Endothelial cell (in vitro differentiated cells): ENCODE measurements at regions not wholly inside any gene's neighbourhood (a gene's known extent, or its start where the extent isn't known, plus 50 kb on each side); places are given as distances from the start of the nearest gene placed in this dataset.

Experiments
- DNase-seq: peaks from one replicate; pipeline ENCODE4 v3.0.0; 2021; ENCODE audit warnings: low spot score
- H3K27ac Mint-ChIP-seq: one replicate; pipeline ENCODE4 v1.8.0; 2021; ENCODE audit warnings: mixed read lengths, inconsistent platforms; ENCODE audit not compliant: unreplicated experiment
- H3K27me3 Mint-ChIP-seq: one replicate; pipeline ENCODE4 v1.8.0; 2021; ENCODE audit warnings: mild to moderate bottlenecking, moderate library complexity, mixed read lengths, inconsistent platforms; ENCODE audit not compliant: unreplicated experiment
- H3K36me3 Mint-ChIP-seq: one replicate; pipeline ENCODE4 v1.8.0; 2021; ENCODE audit warnings: mild to moderate bottlenecking, low read depth, mixed read lengths, inconsistent platforms; ENCODE audit not compliant: unreplicated experiment
- H3K4me1 Mint-ChIP-seq: one replicate; pipeline ENCODE4 v1.8.0; 2021; ENCODE audit warnings: mild to moderate bottlenecking, mixed read lengths, inconsistent platforms; ENCODE audit not compliant: unreplicated experiment
- H3K4me3 Mint-ChIP-seq: one replicate; pipeline ENCODE4 v1.8.0; 2021; ENCODE audit warnings: mild to moderate bottlenecking, mixed read lengths, inconsistent platforms; ENCODE audit not compliant: unreplicated experiment
- H3K9me3 Mint-ChIP-seq: one replicate; pipeline ENCODE4 v1.8.0; 2021; ENCODE audit warnings: mixed read lengths, inconsistent platforms; ENCODE audit not compliant: unreplicated experiment
- CTCF ChIP-seq: fragments of 200-600 bp; sonication (generic); IDR thresholded peaks from one replicate; pipeline ENCODE4 v1.5.0; 2021; ENCODE audit warnings: antibody characterized with exemption; ENCODE audit not compliant: unreplicated experiment

DNA sequence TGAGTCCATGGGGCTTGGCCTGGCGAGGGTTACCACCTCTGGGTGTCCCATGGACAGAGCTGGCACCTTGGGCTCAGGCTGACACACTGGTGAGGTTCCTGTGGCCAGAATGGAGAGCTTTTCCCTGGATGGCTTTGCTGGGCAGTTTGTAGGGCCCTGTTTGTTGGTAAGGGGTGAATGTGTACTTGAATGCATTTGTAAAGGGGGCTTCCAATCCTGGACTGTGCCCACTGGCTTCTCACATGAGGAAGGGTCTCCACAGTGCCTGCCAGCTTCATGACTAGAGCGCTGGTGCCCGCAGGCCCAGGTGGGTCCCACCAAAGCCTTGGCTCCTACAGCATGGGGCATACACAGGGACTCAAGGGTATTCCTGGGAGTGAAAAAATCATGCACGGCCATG, 103.5 kb upstream of the SIX2 start:
- H3K9me3 Mint-ChIP-seq = no peaks in the 10 kb centered on the region
- H3K36me3 Mint-ChIP-seq = no peaks in the 10 kb centered on the region
- no peak overlapping the region for H3K27ac Mint-ChIP-seq
- H3K4me3 Mint-ChIP-seq = no peak overlapping the region
- no peaks in the 10 kb centered on the region for H3K27me3 Mint-ChIP-seq
- no peak for DNase-seq
- H3K4me1 Mint-ChIP-seq = no peaks in the 10 kb centered on the region
- TF ChIP-seq CTCF = no peak

- H3K27ac Mint-ChIP-seq = no peak overlapping the region
- no peak overlapping the region for H3K4me3 Mint-ChIP-seq
- no peaks in the 10 kb centered on the region for H3K27me3 Mint-ChIP-seq
- H3K9me3 Mint-ChIP-seq = no peaks in the 10 kb centered on the region
- H3K4me1 Mint-ChIP-seq = peaks cover 2% of the 10 kb centered on the region
- DNase-seq = no peak
- no peak for TF ChIP-seq CTCF
- no peaks in the 10 kb centered on the region for H3K36me3 Mint-ChIP-seq
Observed at GRCh38 chr2:45105050-45105582, 95.9 kb upstream of the SIX2 start.

DNA sequence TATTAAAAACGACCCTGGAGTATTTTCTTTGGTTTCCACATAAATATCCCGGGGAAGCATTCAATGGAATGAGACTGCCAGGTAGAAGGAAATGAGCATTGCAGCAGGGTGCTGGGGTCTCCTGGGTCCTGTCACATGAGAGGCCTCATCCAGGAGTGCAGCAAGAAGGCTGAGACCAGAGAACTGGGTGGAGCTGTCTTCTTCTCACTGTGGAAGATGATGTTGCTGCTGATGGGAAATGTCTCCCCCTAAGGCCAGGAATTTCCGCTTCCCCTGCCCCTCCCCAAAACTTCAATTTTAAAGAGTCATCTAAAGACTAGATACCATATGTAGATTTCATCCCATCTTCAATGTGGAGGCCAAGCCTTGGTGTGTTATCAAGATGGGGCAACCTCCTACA, 95.2 kb upstream of the SIX2 start:
- H3K27ac Mint-ChIP-seq = no peak overlapping the region
- H3K4me3 Mint-ChIP-seq = no peak overlapping the region
- H3K36me3 Mint-ChIP-seq = no peaks in the 10 kb centered on the region
- TF ChIP-seq CTCF = no peak
- no peaks in the 10 kb centered on the region for H3K9me3 Mint-ChIP-seq
- DNase-seq = no peak
- H3K27me3 Mint-ChIP-seq = no peaks in the 10 kb centered on the region
- H3K4me1 Mint-ChIP-seq = peaks cover 2% of the 10 kb centered on the region

- Mint-ChIP-seq H3K27me3 (no peaks in the 10 kb centered on the region), H3K4me1 (peaks cover 2% of the 10 kb centered on the region), H3K27ac (no peak overlapping the region), H3K4me3 (no peak overlapping the region), H3K36me3 (no peaks in the 10 kb centered on the region), H3K9me3 (no peaks in the 10 kb centered on the region)
- no peak for TF ChIP-seq CTCF
- no peak for DNase-seq
Observed at GRCh38 chr2:45103351-45104345, 94.4 kb upstream of the SIX2 start.

GRCh38 chr2:45102579-45103117, 93.4 kb upstream of the SIX2 start:
- H3K27me3 Mint-ChIP-seq = no peaks in the 10 kb centered on the region
- no peak overlapping the region for H3K4me3 Mint-ChIP-seq
- no peaks in the 10 kb centered on the region for H3K36me3 Mint-ChIP-seq
- H3K9me3 Mint-ChIP-seq = no peaks in the 10 kb centered on the region
- no peak overlapping the region for H3K27ac Mint-ChIP-seq
- H3K4me1 Mint-ChIP-seq = peaks cover 2% of the 10 kb centered on the region
- no peak for DNase-seq
- TF ChIP-seq CTCF = no peak
